ENCODE measurements at regions not wholly inside any gene's neighbourhood (a gene's known extent, or its start where the extent isn't known, plus 50 kb on each side); places are given as distances from the start of the nearest gene placed in this dataset.
"Not testable (repeated sequence)": the region's sequence is repeated elsewhere in the genome, so short reads cannot be mapped to it uniquely, and the experiment has no call there.

DNA sequence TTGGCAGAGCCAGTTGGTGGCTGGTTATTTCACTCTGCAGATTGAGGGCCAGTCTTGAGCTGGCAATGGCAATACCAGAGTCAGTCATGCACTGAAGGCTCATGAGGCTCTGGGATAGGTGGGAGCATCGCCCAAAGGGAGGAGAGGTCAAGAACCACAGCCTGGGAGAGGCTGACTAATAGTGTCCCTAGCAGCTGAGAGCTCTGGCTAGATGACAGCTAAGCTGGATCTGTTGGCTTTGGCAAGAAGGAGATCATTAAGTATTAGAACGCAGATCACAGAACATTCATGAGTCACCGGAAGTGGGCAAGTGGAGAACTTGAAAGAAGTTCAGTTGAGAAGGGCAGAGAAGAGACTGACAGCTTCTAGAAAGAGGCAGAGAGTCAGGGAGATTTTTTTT lies 521.1 kb downstream of the NR2F2 start:
- TF ChIP-seq, protein P1, sequence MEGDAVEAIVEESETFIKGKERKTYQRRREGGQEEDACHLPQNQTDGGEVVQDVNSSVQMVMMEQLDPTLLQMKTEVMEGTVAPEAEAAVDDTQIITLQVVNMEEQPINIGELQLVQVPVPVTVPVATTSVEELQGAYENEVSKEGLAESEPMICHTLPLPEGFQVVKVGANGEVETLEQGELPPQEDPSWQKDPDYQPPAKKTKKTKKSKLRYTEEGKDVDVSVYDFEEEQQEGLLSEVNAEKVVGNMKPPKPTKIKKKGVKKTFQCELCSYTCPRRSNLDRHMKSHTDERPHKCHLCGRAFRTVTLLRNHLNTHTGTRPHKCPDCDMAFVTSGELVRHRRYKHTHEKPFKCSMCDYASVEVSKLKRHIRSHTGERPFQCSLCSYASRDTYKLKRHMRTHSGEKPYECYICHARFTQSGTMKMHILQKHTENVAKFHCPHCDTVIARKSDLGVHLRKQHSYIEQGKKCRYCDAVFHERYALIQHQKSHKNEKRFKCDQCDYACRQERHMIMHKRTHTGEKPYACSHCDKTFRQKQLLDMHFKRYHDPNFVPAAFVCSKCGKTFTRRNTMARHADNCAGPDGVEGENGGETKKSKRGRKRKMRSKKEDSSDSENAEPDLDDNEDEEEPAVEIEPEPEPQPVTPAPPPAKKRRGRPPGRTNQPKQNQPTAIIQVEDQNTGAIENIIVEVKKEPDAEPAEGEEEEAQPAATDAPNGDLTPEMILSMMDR (IDR thresholded peaks at IDR 0.05; ENCODE audit: control insufficient read depth, insufficient read depth, low read depth, low read length, missing control alignments) = no peak
- no peak for DNase-seq (ENCODE audit: low read depth)
- no peak overlapping the region for H3K4me3 ChIP-seq (ENCODE audit: control insufficient read depth, low read depth, low read length)

DNA sequence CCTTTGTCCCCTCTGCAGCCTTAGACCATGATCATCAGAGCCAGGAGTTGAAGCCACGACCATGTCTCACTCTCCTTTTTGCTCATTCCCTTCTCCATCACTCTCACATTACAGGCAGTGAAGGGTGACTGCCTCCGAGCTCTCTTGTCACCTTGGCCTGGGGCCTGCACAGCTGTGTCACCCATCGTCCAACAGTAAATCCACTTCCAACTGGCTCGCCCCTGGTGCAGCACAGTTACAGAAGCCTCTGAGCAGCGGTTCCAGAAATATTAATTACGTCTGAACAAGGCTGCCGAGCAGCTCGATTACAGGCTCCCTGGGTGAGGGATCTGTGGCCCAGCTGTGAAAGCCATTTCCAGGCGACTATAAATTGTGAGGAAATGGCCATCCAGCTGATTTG lies 528.2 kb downstream of the NR2F2 start:
- H3K4me3 ChIP-seq (ENCODE audit: control insufficient read depth, low read depth, low read length) = no peak overlapping the region
- TF ChIP-seq, protein P1 (IDR thresholded peaks at IDR 0.05; ENCODE audit: control insufficient read depth, insufficient read depth, low read depth, low read length, missing control alignments) = no peak
- no peak for DNase-seq (ENCODE audit: low read depth)

DNA sequence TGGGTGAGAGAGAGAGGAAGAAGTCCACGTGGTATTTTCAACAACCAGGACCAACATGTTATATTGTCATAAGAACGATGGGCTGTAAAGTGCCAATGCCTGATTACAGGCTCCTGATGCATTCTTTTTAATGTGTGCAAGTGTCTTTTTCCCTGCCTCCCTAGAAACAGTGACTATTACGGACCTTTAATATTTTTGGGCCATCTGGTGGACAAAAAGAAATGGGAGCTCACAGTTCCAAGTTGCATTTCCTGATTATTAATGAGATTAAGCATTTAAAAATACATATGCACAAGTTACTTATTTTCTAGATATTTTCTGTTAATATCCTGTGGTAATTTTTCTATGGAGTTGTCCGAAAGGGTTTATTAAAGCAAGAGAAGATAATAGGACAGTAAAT lies 530.2 kb downstream of the NR2F2 start:
- DNase-seq (ENCODE audit: low read depth) = no peak
- H3K4me3 ChIP-seq (ENCODE audit: control insufficient read depth, low read depth, low read length) = no peak overlapping the region
- TF ChIP-seq, protein P1 (IDR thresholded peaks at IDR 0.05; ENCODE audit: control insufficient read depth, insufficient read depth, low read depth, low read length, missing control alignments) = no peak

DNA sequence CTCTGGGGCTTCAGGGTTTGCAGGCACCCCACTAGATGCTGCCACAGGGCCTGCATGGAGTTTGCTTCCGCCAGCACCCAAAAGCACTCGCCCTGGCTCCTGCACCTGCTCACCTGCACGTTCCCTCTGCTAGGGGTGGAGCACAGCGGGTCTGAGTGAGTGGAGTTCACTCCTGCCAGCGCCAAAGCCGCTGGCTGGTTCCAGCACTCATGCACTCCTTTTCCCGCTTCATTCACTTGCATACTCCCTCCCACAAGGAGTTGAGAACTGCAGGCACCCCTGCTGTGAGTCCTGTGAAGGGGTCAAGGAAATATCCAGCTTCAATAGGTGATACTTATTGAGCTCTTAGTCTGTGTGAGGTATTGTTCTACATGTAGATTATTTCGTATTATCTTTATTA lies 537.5 kb downstream of the NR2F2 start:
- no peak overlapping the region for H3K4me3 ChIP-seq (ENCODE audit: control insufficient read depth, low read depth, low read length)
- DNase-seq (ENCODE audit: low read depth) = no peak
- TF ChIP-seq, protein P1 (IDR thresholded peaks at IDR 0.05; ENCODE audit: control insufficient read depth, insufficient read depth, low read depth, low read length, missing control alignments) = no peak

DNA sequence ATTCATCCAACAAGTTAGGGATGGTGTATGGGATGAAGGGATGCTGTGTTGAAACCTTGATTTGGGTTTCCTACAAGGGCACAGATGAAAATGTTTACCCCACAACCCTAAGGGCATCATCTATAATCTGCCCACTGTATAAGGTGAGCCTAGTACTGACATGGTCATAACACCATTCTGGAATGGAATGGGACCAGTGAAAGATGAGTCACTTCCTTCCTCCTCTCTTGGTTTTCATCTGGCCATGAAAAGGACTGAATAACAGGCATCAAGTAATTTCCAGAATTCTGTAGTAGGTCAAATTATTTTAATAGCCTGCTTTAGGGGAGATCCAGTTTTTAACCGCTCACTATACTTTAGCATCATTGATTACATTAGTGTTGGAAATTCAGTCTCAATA lies 538.6 kb downstream of the NR2F2 start:
- TF ChIP-seq, protein P1 (IDR thresholded peaks at IDR 0.05; ENCODE audit: control insufficient read depth, insufficient read depth, low read depth, low read length, missing control alignments) = no peak
- no peak overlapping the region for H3K4me3 ChIP-seq (ENCODE audit: control insufficient read depth, low read depth, low read length)
- DNase-seq (ENCODE audit: low read depth) = no peak

DNA sequence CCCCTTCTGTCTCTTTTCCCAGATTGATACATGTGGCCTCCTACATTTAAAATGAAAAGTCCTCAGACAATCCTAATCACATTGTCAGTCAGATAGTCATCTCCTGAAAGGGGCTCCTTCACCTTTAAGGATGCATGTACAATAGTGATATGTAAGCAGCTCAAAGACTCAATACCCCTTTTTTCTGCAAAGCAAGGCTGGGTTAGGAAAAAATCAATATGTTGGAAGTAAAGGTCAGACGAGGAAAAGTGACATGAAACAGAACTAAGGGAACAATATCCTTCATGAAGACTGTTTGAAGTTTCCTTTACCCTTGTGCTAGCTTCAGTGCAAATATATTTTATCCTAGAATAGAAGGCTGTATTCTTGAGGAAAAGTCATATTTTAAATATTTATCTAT lies 539.3 kb downstream of the NR2F2 start:
- TF ChIP-seq, protein P1 (IDR thresholded peaks at IDR 0.05; ENCODE audit: control insufficient read depth, insufficient read depth, low read depth, low read length, missing control alignments) = no peak

DNA sequence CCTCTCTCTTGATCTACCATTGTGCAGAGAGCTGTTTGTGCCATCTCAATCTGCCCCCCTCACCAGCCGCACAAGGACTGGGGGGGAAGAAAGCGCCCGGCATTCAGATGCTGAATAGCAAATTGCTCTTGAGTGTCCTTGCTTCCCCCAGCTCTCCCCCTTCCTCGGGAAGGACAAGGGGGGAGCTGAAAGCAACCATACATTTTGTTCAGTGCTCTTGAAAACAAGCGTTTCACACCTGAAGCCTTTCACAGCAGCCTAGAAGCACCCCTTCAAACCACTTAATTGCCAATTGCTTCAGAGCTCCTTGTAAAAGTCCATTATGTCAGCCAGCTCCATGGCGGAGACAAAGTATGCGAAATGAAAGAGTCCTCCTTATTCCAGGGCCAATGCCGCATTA lies 540.1 kb downstream of the NR2F2 start:
- H3K4me3 ChIP-seq (ENCODE audit: control insufficient read depth, low read depth, low read length) = no peak overlapping the region
- TF ChIP-seq, protein P1 (IDR thresholded peaks at IDR 0.05; ENCODE audit: control insufficient read depth, insufficient read depth, low read depth, low read length, missing control alignments) = no peak
- DNase-seq (ENCODE audit: low read depth) = no peak

More for the DNA sequence above, 539.3 kb downstream of the NR2F2 start:
- DNase-seq (ENCODE audit: low read depth) = no peak
- H3K4me3 ChIP-seq (ENCODE audit: control insufficient read depth, low read depth, low read length) = no peak overlapping the region

DNA sequence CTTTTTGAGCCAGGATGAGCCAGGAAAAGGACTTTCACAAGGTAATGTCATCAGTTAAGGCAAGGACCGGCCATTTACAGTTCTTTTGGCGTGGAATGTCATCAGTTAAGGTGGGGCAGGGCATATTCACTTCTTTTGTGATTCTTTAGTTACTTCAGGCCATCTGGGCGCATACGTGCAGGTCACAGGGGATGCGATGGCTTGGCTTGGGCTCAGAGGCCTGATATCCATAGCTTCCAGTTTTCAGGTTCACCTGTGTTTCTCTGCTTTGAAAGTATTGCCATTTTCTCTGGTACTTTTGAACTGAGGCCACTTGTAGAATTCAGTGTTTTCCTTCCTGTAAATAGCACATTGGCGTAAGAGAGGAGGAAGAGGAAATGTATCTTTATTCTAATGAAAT lies 546.9 kb downstream of the NR2F2 start:
- not testable (repeated sequence) for DNase-seq (ENCODE audit: low read depth); H3K4me3 ChIP-seq (ENCODE audit: control insufficient read depth, low read depth, low read length)

All from AG09309 (cell line).